ENCODE measurements at regions not wholly inside any gene's neighbourhood (a gene's known extent, or its start where the extent isn't known, plus 50 kb on each side); places are given as distances from the start of the nearest gene placed in this dataset.

- Mint-ChIP-seq H3K4me3 (ENCODE audit: unreplicated experiment) (no peak overlapping the region), H3K4me1 (ENCODE audit: unreplicated experiment) (no peaks in the 10 kb centered on the region), H3K27ac (ENCODE audit: unreplicated experiment) (no peak overlapping the region), H3K27me3 (ENCODE audit: unreplicated experiment) (no peaks in the 10 kb centered on the region), H3K9me3 (ENCODE audit: unreplicated experiment) (no peaks in the 10 kb centered on the region), H3K36me3 (ENCODE audit: low read depth, unreplicated experiment) (no peaks in the 10 kb centered on the region)
- DNase-seq (ENCODE audit: low spot score) = no peak
- TF ChIP-seq, protein P1, sequence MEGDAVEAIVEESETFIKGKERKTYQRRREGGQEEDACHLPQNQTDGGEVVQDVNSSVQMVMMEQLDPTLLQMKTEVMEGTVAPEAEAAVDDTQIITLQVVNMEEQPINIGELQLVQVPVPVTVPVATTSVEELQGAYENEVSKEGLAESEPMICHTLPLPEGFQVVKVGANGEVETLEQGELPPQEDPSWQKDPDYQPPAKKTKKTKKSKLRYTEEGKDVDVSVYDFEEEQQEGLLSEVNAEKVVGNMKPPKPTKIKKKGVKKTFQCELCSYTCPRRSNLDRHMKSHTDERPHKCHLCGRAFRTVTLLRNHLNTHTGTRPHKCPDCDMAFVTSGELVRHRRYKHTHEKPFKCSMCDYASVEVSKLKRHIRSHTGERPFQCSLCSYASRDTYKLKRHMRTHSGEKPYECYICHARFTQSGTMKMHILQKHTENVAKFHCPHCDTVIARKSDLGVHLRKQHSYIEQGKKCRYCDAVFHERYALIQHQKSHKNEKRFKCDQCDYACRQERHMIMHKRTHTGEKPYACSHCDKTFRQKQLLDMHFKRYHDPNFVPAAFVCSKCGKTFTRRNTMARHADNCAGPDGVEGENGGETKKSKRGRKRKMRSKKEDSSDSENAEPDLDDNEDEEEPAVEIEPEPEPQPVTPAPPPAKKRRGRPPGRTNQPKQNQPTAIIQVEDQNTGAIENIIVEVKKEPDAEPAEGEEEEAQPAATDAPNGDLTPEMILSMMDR (IDR thresholded peaks at IDR 0.05; ENCODE audit: unreplicated experiment) = no peak
Observed at GRCh38 chr4:20391198-20391597, 139.5 kb downstream of the SLIT2 start.

GRCh38 chr4:20391912-20392311 is 140.2 kb downstream of the SLIT2 start:
- Mint-ChIP-seq H3K4me1 (ENCODE audit: unreplicated experiment) (no peaks in the 10 kb centered on the region), H3K27me3 (ENCODE audit: unreplicated experiment) (no peaks in the 10 kb centered on the region), H3K9me3 (ENCODE audit: unreplicated experiment) (no peaks in the 10 kb centered on the region), H3K4me3 (ENCODE audit: unreplicated experiment) (no peak overlapping the region), H3K27ac (ENCODE audit: unreplicated experiment) (no peak overlapping the region), H3K36me3 (ENCODE audit: low read depth, unreplicated experiment) (no peaks in the 10 kb centered on the region)
- DNase-seq (ENCODE audit: low spot score) = no peak
- TF ChIP-seq, protein P1 (IDR thresholded peaks at IDR 0.05; ENCODE audit: unreplicated experiment) = no peak

DNA sequence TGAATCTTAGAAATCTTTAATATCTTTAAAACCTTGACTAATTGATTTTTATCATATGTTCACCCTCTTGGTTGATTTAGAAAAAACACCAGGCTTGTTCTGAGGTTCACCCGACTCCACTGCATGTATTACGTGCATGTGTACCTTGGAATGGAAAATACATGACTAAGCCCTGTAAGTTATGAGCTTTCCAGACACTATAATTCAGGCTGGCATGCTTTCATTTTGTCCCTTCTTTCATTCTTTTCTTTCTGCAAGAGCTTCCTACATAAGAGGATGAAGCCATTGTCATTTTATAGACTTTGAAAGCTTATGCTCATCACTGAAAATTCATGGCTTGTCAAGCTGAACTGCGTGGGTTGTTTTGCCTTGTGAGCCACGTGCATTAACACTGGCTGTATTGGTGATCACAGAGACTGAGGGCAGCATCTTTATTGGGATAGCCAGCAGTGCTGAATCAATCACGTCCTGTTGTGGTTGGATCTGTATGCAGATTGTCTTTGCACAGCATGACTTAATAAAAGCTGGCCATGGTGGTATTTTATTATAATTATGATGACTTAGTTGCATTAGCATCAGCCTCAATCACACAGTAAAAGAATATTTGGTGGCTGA is 141.9 kb downstream of the SLIT2 start:
- TF ChIP-seq, protein P1 (IDR thresholded peaks at IDR 0.05; ENCODE audit: unreplicated experiment) = no peak
- Mint-ChIP-seq H3K36me3 (ENCODE audit: low read depth, unreplicated experiment) (no peaks in the 10 kb centered on the region), H3K27me3 (ENCODE audit: unreplicated experiment) (no peaks in the 10 kb centered on the region), H3K4me1 (ENCODE audit: unreplicated experiment) (no peaks in the 10 kb centered on the region), H3K4me3 (ENCODE audit: unreplicated experiment) (no peak overlapping the region), H3K9me3 (ENCODE audit: unreplicated experiment) (no peaks in the 10 kb centered on the region), H3K27ac (ENCODE audit: unreplicated experiment) (no peak overlapping the region)
- DNase-seq (ENCODE audit: low spot score) = no peak

- DNase-seq (ENCODE audit: low spot score) = no peak
- H3K4me3 Mint-ChIP-seq (ENCODE audit: unreplicated experiment) = no peak overlapping the region
- H3K27ac Mint-ChIP-seq (ENCODE audit: unreplicated experiment) = no peak overlapping the region
- H3K9me3 Mint-ChIP-seq (ENCODE audit: unreplicated experiment) = no peaks in the 10 kb centered on the region
- no peaks in the 10 kb centered on the region for H3K27me3 Mint-ChIP-seq (ENCODE audit: unreplicated experiment)
- H3K36me3 Mint-ChIP-seq (ENCODE audit: low read depth, unreplicated experiment) = no peaks in the 10 kb centered on the region
- no peaks in the 10 kb centered on the region for H3K4me1 Mint-ChIP-seq (ENCODE audit: unreplicated experiment)
- TF ChIP-seq, protein P1 (IDR thresholded peaks at IDR 0.05; ENCODE audit: unreplicated experiment) = no peak
Observed at GRCh38 chr4:20394512-20394911, 142.8 kb downstream of the SLIT2 start.

DNA sequence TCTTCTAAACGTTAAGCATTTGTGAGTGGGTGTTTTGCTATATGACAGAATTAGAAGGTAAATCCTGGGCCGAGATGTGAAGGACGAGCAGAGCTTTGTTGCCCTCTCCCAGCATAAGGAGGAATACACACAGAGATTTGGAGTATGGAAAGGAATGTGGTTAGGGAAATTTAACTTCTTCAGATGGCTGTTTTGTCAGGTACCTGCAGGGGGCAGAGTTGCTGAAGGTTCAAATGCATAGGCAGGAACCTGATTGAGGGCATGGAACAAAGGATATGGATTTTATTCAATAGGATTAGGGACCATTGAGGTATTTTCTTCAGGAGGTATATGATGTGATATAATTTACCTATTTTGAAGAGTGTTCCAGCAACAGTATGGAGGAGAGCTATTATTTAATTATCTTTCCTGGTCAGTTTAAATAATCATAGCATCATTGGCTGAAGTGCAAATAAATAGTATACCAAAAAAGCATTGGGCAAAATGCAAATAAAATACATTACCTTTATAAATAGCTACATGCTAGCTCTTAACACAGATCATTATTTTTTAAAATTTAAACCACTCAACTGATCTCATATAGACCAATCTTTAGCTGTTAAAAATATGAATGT is 143.6 kb downstream of the SLIT2 start:
- TF ChIP-seq, protein P1 (IDR thresholded peaks at IDR 0.05; ENCODE audit: unreplicated experiment) = peak; percentile 82
- Mint-ChIP-seq H3K4me1 (ENCODE audit: unreplicated experiment) (no peaks in the 10 kb centered on the region), H3K27ac (ENCODE audit: unreplicated experiment) (no peak overlapping the region), H3K9me3 (ENCODE audit: unreplicated experiment) (no peaks in the 10 kb centered on the region), H3K27me3 (ENCODE audit: unreplicated experiment) (no peaks in the 10 kb centered on the region), H3K4me3 (ENCODE audit: unreplicated experiment) (no peak overlapping the region), H3K36me3 (ENCODE audit: low read depth, unreplicated experiment) (no peaks in the 10 kb centered on the region)
- peak; percentile 61 for DNase-seq (ENCODE audit: low spot score)
